HG03135 (cell line): ENCODE measurements at regions not wholly inside any gene's neighbourhood (a gene's known extent, or its start where the extent isn't known, plus 50 kb on each side); places are given as distances from the start of the nearest gene placed in this dataset.
"Not testable (repeated sequence)": the region's sequence is repeated elsewhere in the genome, so short reads cannot be mapped to it uniquely, and the experiment has no call there.

Experiments
- ATAC-seq: cut with Tn5 transposase; IDR thresholded peaks from one replicate; pipeline ENCODE4 v1.9.1; 2021; ENCODE audit warnings: mild to moderate bottlenecking, moderate library complexity; ENCODE audit not compliant: unreplicated experiment

- no peak for ATAC-seq
Observed at GRCh38 chr9:78938821-78939220, 632.9 kb upstream of the TLE4 start.

- ATAC-seq, result no peak
Observed at GRCh38 chr9:78939311-78940065, 632.3 kb upstream of the TLE4 start.

DNA sequence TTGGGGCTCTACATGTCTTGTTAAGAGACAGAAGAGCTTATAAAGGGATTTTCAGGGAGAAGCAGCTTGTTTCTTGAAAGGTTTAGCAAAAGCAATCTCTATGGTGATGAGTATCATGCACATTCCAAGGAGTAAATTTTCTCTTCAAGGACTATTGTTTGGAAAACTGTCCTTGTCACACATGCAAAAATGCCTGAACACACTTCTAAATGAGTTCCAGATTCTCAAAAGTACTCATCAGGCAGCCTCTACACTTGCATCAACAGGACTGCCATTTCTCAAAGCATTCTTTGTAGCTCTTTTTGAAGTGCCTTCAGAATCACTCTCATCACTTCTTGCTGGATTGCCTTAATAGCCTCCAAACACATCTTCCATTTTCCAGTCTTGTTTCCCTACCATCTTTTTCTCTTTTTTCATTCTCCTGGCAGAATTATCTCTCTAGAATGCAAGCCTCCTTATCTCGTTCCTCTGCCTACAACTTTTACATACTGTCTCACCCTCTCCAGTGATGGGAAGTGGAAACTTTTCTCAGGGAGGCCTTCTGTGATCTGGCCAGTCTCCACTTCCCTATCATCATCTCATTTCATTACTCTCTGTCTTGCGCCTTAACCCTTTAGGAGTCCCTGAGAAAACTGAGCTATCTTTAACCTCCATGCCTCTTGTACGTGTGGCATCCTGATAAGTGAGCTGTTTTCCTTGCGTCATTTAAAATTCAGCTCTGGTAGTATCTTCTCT lies 631.5 kb upstream of the TLE4 start:
- ATAC-seq, result no peak

GRCh38 chr9:78954286-78954685 lies 617.5 kb upstream of the TLE4 start:
- ATAC-seq, result no peak

DNA sequence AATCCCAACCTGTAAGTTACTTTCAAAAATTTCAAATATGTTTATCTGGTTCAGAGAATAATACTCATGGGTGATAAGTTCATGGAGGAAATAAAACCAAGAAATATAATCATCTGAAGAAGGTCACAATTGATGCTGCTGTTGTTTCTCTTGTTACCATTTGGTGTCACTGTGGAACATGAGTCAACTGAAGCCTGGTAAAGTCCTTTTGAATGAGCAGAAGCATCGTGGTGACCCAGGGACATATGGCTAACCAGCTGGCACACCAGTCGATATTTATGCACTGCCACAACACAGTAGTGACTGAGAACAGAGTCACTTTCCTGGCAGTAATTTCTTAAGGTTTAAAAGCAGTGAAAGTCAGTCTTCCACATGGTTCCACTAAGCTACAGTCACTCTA lies 612.9 kb upstream of the TLE4 start:
- ATAC-seq, result no peak

- ATAC-seq, result no peak
Observed at GRCh38 chr9:78962156-78962555, 609.6 kb upstream of the TLE4 start.

GRCh38 chr9:78963911-78964310 lies 607.9 kb upstream of the TLE4 start:
- ATAC-seq, result no peak

- ATAC-seq, result no peak
Observed at GRCh38 chr9:78967596-78968217, 604.1 kb upstream of the TLE4 start.

GRCh38 chr9:78970375-78970774 lies 601.4 kb upstream of the TLE4 start:
- ATAC-seq, result no peak

DNA sequence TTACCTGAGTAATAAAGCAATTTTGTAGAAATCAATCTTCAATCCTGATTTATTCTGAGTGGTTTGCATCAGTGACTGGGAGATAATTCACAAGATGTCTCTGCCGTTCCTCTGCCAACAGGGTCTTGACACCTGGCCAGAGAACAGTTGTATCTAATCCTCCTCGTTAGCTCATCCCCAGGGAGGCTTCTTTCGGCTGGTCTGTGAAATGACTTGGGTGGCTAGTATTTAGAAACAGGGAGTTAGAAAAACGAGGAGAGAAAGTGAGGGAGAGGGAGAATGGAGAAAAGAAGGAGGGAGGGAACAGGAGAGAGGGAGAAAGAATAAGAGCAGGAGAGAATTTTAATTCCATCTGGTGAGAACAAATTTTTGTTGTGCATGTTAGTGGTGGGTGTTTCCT lies 600.2 kb upstream of the TLE4 start:
- no peak for ATAC-seq

DNA sequence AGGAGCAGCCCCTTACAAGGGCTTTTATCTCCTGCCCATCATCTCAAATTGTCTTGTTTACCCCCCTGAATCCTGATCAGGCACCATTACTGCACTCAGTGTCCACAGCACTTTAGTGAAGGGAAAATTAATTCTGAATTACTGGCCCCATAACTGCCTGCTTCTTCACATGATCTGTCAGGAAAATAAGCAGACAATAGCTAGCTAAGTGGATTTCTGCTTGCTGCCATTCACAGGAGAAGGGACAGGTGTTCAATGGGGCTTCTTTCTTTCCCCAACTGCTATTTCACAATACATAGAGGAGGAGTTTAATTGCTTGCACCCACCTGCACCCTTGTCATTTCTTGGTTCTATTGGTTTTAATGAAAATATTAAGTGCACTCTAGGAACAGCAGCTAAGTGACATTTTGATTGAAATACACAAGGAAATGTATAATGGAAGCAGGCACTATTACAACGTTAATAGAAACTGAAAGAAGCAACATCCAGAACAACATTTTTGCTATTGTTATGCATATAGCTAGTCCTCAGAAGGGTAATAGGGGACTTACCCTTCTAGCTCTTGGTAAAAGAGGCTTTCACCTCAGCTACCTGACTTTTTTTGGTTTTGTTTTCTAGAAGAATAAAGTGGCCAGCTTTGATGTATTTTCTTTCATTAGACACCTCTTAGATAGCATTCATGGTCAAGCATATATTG lies 599.3 kb upstream of the TLE4 start:
- ATAC-seq, result no peak

GRCh38 chr9:78973907-78974306 lies 597.9 kb upstream of the TLE4 start:
- no peak for ATAC-seq

GRCh38 chr9:78982849-78983248 lies 588.9 kb upstream of the TLE4 start:
- no peak for ATAC-seq

DNA sequence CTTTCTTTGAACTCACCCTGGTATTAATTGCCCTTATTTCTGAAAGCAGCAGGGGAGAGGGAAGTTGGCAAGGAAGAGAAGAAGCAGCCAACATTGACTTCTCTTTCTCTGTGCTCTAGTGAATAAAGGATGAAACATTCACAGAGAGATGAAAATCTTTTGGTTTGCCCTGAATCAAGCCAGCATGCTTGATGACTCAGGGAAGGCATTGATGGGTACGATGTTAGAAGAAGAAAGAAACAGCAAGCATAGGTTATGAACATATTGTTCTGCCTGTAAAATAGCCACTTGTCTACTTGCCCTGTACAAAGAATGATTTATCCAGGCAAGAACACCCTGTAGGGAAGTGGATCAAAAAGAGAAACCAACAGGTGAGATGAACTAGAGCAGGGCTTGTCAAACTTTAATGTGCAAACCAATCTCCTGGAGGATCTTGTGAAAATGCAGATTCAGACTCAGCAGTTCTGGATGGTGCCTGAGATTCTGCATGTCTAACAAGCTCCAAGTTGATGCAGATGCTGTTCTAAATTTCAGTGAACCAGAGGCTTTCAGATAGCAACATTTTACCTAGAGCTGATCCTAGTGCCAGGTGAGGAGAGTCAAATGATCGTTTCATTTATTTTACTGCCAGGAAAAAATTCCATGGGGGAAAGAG lies 586.6 kb upstream of the TLE4 start:
- ATAC-seq, result no peak

GRCh38 chr9:78986446-78986845 lies 585.3 kb upstream of the TLE4 start:
- ATAC-seq, result no peak

GRCh38 chr9:78989031-78989658 lies 582.6 kb upstream of the TLE4 start:
- no peak for ATAC-seq

DNA sequence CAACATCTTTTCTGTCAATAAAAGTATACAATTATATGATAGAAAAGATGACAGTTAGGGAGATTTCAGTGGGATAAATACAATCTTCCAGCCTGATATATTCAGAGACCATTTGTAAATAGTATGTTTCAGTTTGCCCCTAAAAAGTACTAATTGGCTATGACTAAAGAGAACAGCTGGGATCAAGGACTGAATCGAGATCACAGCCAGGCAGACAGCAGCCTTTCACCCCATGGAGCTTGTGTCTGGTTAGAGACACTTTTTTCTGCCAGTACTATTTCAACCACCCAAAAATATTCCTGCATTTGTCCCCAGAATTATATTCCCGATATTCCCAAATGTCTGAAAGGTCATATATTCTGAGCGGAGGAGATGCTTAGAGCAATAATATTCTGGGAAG lies 577.3 kb upstream of the TLE4 start:
- ATAC-seq, result no peak

DNA sequence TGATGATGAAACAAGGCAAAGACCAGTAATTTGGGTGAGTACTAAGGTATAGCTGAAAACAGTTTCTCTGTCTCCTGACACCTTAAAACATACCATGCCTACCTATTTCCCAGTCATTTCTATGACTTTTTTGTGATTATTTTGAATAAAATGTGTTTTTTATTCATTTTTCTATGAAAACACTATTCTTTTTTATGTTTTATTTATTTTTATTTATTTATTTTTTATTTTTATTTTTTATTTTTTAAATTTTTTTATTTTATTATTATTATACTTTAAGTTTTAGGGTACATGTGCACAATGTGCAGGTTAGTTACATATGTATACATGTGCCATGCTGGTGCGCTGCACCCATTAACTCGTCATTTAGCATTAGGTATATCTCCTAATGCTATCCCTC lies 576.8 kb upstream of the TLE4 start:
- not testable (repeated sequence) for ATAC-seq

- ATAC-seq, result no peak
Observed at GRCh38 chr9:78997296-78997695, 574.5 kb upstream of the TLE4 start.

DNA sequence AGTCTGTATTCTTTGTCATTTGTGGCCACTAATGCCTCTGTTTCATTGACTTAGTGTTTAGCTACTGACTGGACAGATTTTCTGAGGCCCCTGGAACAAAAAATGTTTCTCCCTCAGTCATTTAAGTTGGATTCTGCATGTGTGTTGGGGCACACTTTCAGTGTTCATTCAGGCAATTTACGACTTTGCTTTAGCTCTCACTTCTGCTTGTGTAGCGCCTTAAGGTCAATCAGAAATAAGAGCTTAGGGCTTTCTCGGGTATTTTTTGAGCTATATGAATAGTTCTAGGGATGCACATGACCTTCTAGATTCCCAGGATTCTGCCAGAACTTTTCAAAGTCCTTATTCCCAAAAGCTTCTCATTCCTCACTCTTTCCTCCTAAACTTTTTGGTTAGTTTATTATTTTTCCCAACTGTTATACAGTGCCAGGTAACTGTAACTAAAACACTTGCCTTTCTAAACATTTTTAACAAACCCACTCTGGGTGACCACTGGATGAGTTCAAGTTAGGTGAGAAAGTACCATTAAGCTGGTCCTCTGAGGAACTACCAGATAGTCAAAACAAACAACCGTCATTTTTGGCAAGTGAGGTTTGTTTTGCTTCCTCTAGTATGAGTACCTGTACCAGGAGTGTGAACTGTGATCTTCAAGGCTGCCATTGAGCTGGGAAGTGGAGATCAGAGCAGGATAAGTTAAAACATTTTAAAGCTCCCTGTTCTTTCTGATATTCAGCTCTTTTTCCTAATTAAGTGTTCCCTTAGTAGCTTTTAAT lies 571.3 kb upstream of the TLE4 start:
- no peak for ATAC-seq
